Karpas-422 (cell line): ENCODE measurements at regions not wholly inside any gene's neighbourhood (a gene's known extent, or its start where the extent isn't known, plus 50 kb on each side); places are given as distances from the start of the nearest gene placed in this dataset.

Source experiments
- DNase-seq: peaks from one replicate; pipeline ENCODE4 v3.0.0-alpha.2; 2015
- H2AFZ ChIP-seq: fragments of 200-600 bp; sonication (generic); 2 replicates; pipeline ENCODE4 v1.6.1; 2014; ENCODE audit warnings: antibody characterized with exemption, low read length, mixed read lengths
- H3K27ac ChIP-seq: fragments of 200-600 bp; sonication (generic); 2 replicates; pipeline ENCODE4 v1.5.1; 2014; ENCODE audit warnings: mild to moderate bottlenecking, low read length, moderate library complexity
- H3K27me3 ChIP-seq: fragments of 200-600 bp; sonication (generic); 2 replicates; pipeline ENCODE4 v1.6.1; 2014; ENCODE audit warnings: low read length, mixed read lengths
- H3K36me3 ChIP-seq: fragments of 200-600 bp; sonication (generic); 2 replicates; pipeline ENCODE4 v1.6.1; 2014; ENCODE audit warnings: low read length, mixed read lengths; ENCODE audit not compliant: insufficient read depth
- H3K4me1 ChIP-seq: fragments of 200-600 bp; sonication (generic); 2 replicates; pipeline ENCODE4 v1.6.1; 2014; ENCODE audit warnings: mild to moderate bottlenecking, low read length, mixed read lengths
- H3K4me2 ChIP-seq: fragments of 200-600 bp; sonication (generic); 2 replicates; pipeline ENCODE4 v1.6.1; 2014; ENCODE audit warnings: low read length, low read depth, mild to moderate bottlenecking; ENCODE audit not compliant: poor library complexity, severe bottlenecking
- H3K4me3 ChIP-seq: fragments of 200-600 bp; sonication (generic); 2 replicates; pipeline ENCODE4 v1.5.1; 2014; ENCODE audit warnings: mild to moderate bottlenecking, antibody characterized with exemption, low read length, mixed read lengths
- H3K79me2 ChIP-seq: fragments of 200-600 bp; sonication (generic); 2 replicates; pipeline ENCODE4 v1.6.1; 2014; ENCODE audit warnings: mild to moderate bottlenecking, low read length, mixed read lengths
- H3K9ac ChIP-seq: fragments of 200-600 bp; sonication (generic); 2 replicates; pipeline ENCODE4 v1.6.0; 2014; ENCODE audit warnings: low read length
- H3K9me2 ChIP-seq: fragments of 200-600 bp; sonication (generic), shearing (Covaris generic); replicated peaks from 2 replicates; pipeline ENCODE4 v1.6.0; 2014; ENCODE audit warnings: mild to moderate bottlenecking, low read length, moderate library complexity; ENCODE audit not compliant: insufficient read depth
- H3K9me3 ChIP-seq: fragments of 300-700, 200-600 bp; sonication (generic); 2 replicates; pipeline ENCODE4 v1.6.1; 2014; ENCODE audit warnings: low read length, mixed read lengths
- H4K20me1 ChIP-seq: fragments of 200-600 bp; sonication (generic); 2 replicates; pipeline ENCODE4 v1.6.1; 2014; ENCODE audit warnings: mild to moderate bottlenecking, antibody characterized with exemption, low read length, low read depth; ENCODE audit not compliant: insufficient read depth

GRCh38 chr4:161148051-161148450 lies 1015.7 kb downstream of the FSTL5 start:
- H3K36me3 ChIP-seq, result no peaks in the 10 kb centered on the region
- no peak overlapping the region for H3K9ac ChIP-seq
- H3K79me2 ChIP-seq, result no peaks in the 10 kb centered on the region
- H2AFZ ChIP-seq, result no peak overlapping the region
- no peaks in the 10 kb centered on the region for H3K27me3 ChIP-seq
- H3K27ac ChIP-seq, result no peak overlapping the region
- no peaks in the 10 kb centered on the region; the same call in 1 of the 2 replicates for H3K9me2 ChIP-seq
- H4K20me1 ChIP-seq, result no peaks in the 10 kb centered on the region
- no peak overlapping the region for H3K4me2 ChIP-seq
- DNase-seq, result no peak
- no peaks in the 10 kb centered on the region for H3K4me1 ChIP-seq
- H3K9me3 ChIP-seq, result peaks cover 52% of the 10 kb centered on the region
- no peak overlapping the region for H3K4me3 ChIP-seq

- Histone ChIP-seq H3K4me2 (no peak overlapping the region), H3K27ac (no peak overlapping the region), H3K9ac (no peak overlapping the region), H4K20me1 (no peaks in the 10 kb centered on the region), H2AFZ (no peak overlapping the region), H3K9me2 (no peaks in the 10 kb centered on the region; the same call in 1 of the 2 replicates), H3K4me1 (no peaks in the 10 kb centered on the region), H3K79me2 (no peaks in the 10 kb centered on the region), H3K4me3 (no peak overlapping the region), H3K36me3 (0 out of 2 replicates have a peak, but pooled peaks cover 3% of the 10 kb centered on the region), H3K9me3 (peaks cover 54% of the 10 kb centered on the region), H3K27me3 (no peaks in the 10 kb centered on the region)
- no peak for DNase-seq
Measured at GRCh38 chr4:161143375-161143774, 1020.4 kb downstream of the FSTL5 start.

- Histone ChIP-seq H4K20me1 (no peaks in the 10 kb centered on the region), H3K4me1 (no peaks in the 10 kb centered on the region), H3K9ac (no peak overlapping the region), H3K79me2 (no peaks in the 10 kb centered on the region), H3K36me3 (no peaks in the 10 kb centered on the region), H3K27me3 (no peaks in the 10 kb centered on the region), H3K9me2 (no peaks in the 10 kb centered on the region), H2AFZ (no peak overlapping the region), H3K4me2 (no peak overlapping the region), H3K27ac (no peak overlapping the region), H3K9me3 (peaks cover 78% of the 10 kb centered on the region), H3K4me3 (no peak overlapping the region)
- DNase-seq, result no peak
Measured at GRCh38 chr4:161134795-161135194, 1029.0 kb downstream of the FSTL5 start.

GRCh38 chr4:161133586-161134276 lies 1030.1 kb downstream of the FSTL5 start:
- H3K79me2 ChIP-seq, result no peaks in the 10 kb centered on the region
- no peaks in the 10 kb centered on the region for H3K4me1 ChIP-seq
- H3K4me3 ChIP-seq, result no peak overlapping the region
- H3K9me2 ChIP-seq, result no peaks in the 10 kb centered on the region
- H3K27ac ChIP-seq, result no peak overlapping the region
- H3K36me3 ChIP-seq, result no peaks in the 10 kb centered on the region
- no peak overlapping the region for H3K9ac ChIP-seq
- no peaks in the 10 kb centered on the region for H3K27me3 ChIP-seq
- DNase-seq, result no peak
- H4K20me1 ChIP-seq, result no peaks in the 10 kb centered on the region
- no peak overlapping the region for H3K4me2 ChIP-seq
- H2AFZ ChIP-seq, result no peak overlapping the region
- peaks cover 77% of the 10 kb centered on the region for H3K9me3 ChIP-seq

- H3K27ac ChIP-seq, result no peak overlapping the region
- H3K9me2 ChIP-seq, result no peaks in the 10 kb centered on the region
- H3K9me3 ChIP-seq, result peaks cover 76% of the 10 kb centered on the region
- no peaks in the 10 kb centered on the region for H3K36me3 ChIP-seq
- no peaks in the 10 kb centered on the region for H3K79me2 ChIP-seq
- H2AFZ ChIP-seq, result no peak overlapping the region
- no peak overlapping the region for H3K4me3 ChIP-seq
- H3K27me3 ChIP-seq, result no peaks in the 10 kb centered on the region
- no peaks in the 10 kb centered on the region for H4K20me1 ChIP-seq
- no peaks in the 10 kb centered on the region for H3K4me1 ChIP-seq
- no peak overlapping the region for H3K9ac ChIP-seq
- no peak for DNase-seq
- no peak overlapping the region for H3K4me2 ChIP-seq
Measured at GRCh38 chr4:161132715-161133425, 1030.9 kb downstream of the FSTL5 start.

GRCh38 chr4:161121451-161121850 lies 1042.3 kb downstream of the FSTL5 start:
- Histone ChIP-seq H2AFZ (no peak overlapping the region), H3K9me2 (no peaks in the 10 kb centered on the region), H3K9me3 (peaks cover 46% of the 10 kb centered on the region), H3K4me2 (no peak overlapping the region), H3K4me1 (no peaks in the 10 kb centered on the region), H3K27me3 (no peaks in the 10 kb centered on the region), H3K4me3 (no peak overlapping the region), H4K20me1 (no peaks in the 10 kb centered on the region), H3K27ac (no peak overlapping the region), H3K36me3 (no peaks in the 10 kb centered on the region), H3K79me2 (no peaks in the 10 kb centered on the region), H3K9ac (no peak overlapping the region)
- DNase-seq, result no peak

GRCh38 chr4:161101881-161102280 lies 1061.9 kb downstream of the FSTL5 start:
- Histone ChIP-seq H3K4me1 (no peaks in the 10 kb centered on the region), H3K4me3 (no peak overlapping the region), H4K20me1 (no peaks in the 10 kb centered on the region), H3K27me3 (no peaks in the 10 kb centered on the region), H3K9me2 (no peaks in the 10 kb centered on the region), H3K9me3 (peaks cover 75% of the 10 kb centered on the region), H3K27ac (no peak overlapping the region), H3K36me3 (no peaks in the 10 kb centered on the region), H3K4me2 (no peak overlapping the region), H3K9ac (no peak overlapping the region), H2AFZ (no peak overlapping the region), H3K79me2 (no peaks in the 10 kb centered on the region)
- no peak for DNase-seq

GRCh38 chr4:161097821-161098220 lies 1066.0 kb downstream of the FSTL5 start:
- no peak overlapping the region for H3K4me2 ChIP-seq
- no peak overlapping the region for H3K9ac ChIP-seq
- no peak overlapping the region for H2AFZ ChIP-seq
- H3K27ac ChIP-seq, result no peak overlapping the region
- 0 out of 2 replicates have a peak, but pooled peaks cover 3% of the 10 kb centered on the region for H3K9me2 ChIP-seq
- no peaks in the 10 kb centered on the region for H3K27me3 ChIP-seq
- no peaks in the 10 kb centered on the region for H3K79me2 ChIP-seq
- H4K20me1 ChIP-seq, result no peaks in the 10 kb centered on the region
- no peak for DNase-seq
- no peaks in the 10 kb centered on the region for H3K4me1 ChIP-seq
- peaks cover 52% of the 10 kb centered on the region for H3K9me3 ChIP-seq
- H3K36me3 ChIP-seq, result no peaks in the 10 kb centered on the region
- no peak overlapping the region for H3K4me3 ChIP-seq
